K562 (cell line): ENCODE measurements at regions not wholly inside any gene's neighbourhood (a gene's known extent, or its start where the extent isn't known, plus 50 kb on each side); places are given as distances from the start of the nearest gene placed in this dataset.

ENCODE experiments used
- CTCF ChIP-seq, 3 experiments: IDR thresholded peaks in 2 of 3; conservative IDR thresholded peaks in 1 of 3; 2 replicates each; pipeline ENCODE4 v1.5.1; 2011 to 2012; ENCODE audit warnings: low read length in 3 of 3, mild to moderate bottlenecking in 3 of 3, control low read depth in 2 of 3, improper control_type of control experiment in 1 of 3, inconsistent platforms in 1 of 3, low read depth in 1 of 3, mixed read lengths in 1 of 3, moderate library complexity in 1 of 3; ENCODE audit not compliant: insufficient read depth in 2 of 3
- MAX ChIP-seq: sonication (generic); formaldehyde crosslinking; IDR thresholded peaks from 2 replicates; pipeline ENCODE4 v1.9.0; 2022; ENCODE audit warnings: mild to moderate bottlenecking, missing genetic modification reagents
- MCM5 ChIP-seq: fragments of 450-650 bp; IDR thresholded peaks from 2 replicates; pipeline ENCODE4 v1.6.1; 2016; ENCODE audit warnings: low read depth
- POLR2A ChIP-seq: fragments of 450-650 bp; conservative IDR thresholded peaks from 2 replicates; pipeline ENCODE4 v1.6.1; 2016
- RAD51 ChIP-seq: fragments of 450-650 bp; IDR thresholded peaks from 2 replicates; pipeline ENCODE4 v1.7.1; 2016; ENCODE audit warnings: low read depth, mild to moderate bottlenecking, borderline replicate concordance
- RFX5 ChIP-seq: IDR thresholded peaks from 2 replicates; pipeline ENCODE4 v1.6.1; 2011; ENCODE audit warnings: low read depth, mild to moderate bottlenecking, improper control_type of control experiment, low read length
- RNF2 ChIP-seq: sonication (generic); IDR thresholded peaks from 2 replicates; pipeline ENCODE4 v1.6.1; 2016
- SP1 ChIP-seq: sonication (generic); formaldehyde crosslinking; IDR thresholded peaks from 2 replicates; pipeline ENCODE4 v1.8.1; 2022; ENCODE audit warnings: mild to moderate bottlenecking, missing genetic modification reagents
- TF ChIP-seq, protein P1 (sequence below): sonication (generic); formaldehyde crosslinking; IDR thresholded peaks from 2 replicates; pipeline ENCODE4 v1.8.1; 2023; ENCODE audit warnings: mild to moderate bottlenecking, missing genetic modification reagents
- TF ChIP-seq, protein P2 (sequence below): fragments of 450-650 bp; IDR thresholded peaks from 2 replicates; pipeline ENCODE4 v1.6.1; 2016

DNA sequence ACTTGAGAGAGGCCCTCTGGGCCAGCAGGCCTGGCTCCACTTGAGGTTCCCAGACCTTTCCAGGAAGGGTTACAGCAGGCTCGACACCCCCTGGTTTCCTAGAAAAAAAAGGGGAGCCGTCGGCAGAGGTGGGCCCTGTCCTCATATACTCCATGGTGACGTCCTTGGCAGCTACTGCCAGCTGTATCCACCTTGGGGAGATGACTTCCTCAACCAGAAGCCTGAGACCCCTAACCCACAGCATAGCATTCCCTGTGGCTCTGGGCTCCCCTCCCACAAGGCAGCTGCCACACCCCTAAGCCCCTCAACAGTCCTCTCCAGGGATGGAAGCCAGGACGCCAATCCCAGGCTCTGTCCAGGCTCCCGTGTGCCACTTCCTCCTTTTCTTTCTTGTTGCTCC, 294.8 kb downstream of the CDC5L start:
- TF ChIP-seq MCM5 (no peak), CTCF (IDR thresholded peaks at IDR 0.05 in 2 of 3, conservative IDR thresholded peaks at IDR 0.05 in 1 of 3; ENCODE audit: insufficient read depth in 2 of 3, low read depth in 1 of 3, low read length in 3 of 3) (no peak), POLR2A (no peak), RAD51 (no peak), SP1 (CRISPR knock-in tag) (no peak), RNF2 (no peak), MAX (CRISPR knock-in tag) (no peak), RFX5 (no peak)
- TF ChIP-seq, protein P1, sequence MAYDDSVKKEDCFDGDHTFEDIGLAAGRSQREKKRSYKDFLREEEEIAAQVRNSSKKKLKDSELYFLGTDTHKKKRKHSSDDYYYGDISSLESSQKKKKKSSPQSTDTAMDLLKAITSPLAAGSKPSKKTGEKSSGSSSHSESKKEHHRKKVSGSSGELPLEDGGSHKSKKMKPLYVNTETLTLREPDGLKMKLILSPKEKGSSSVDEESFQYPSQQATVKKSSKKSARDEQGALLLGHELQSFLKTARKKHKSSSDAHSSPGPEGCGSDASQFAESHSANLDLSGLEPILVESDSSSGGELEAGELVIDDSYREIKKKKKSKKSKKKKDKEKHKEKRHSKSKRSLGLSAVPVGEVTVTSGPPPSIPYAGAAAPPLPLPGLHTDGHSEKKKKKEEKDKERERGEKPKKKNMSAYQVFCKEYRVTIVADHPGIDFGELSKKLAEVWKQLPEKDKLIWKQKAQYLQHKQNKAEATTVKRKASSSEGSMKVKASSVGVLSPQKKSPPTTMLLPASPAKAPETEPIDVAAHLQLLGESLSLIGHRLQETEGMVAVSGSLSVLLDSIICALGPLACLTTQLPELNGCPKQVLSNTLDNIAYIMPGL (CRISPR knock-in tag), result no peak
- TF ChIP-seq, protein P2, sequence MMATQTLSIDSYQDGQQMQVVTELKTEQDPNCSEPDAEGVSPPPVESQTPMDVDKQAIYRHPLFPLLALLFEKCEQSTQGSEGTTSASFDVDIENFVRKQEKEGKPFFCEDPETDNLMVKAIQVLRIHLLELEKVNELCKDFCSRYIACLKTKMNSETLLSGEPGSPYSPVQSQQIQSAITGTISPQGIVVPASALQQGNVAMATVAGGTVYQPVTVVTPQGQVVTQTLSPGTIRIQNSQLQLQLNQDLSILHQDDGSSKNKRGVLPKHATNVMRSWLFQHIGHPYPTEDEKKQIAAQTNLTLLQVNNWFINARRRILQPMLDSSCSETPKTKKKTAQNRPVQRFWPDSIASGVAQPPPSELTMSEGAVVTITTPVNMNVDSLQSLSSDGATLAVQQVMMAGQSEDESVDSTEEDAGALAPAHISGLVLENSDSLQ, result no peak
